Mucosa of rectum (tissue), 2 donors: ENCODE measurements at regions not wholly inside any gene's neighbourhood (a gene's known extent, or its start where the extent isn't known, plus 50 kb on each side); places are given as distances from the start of the nearest gene placed in this dataset.
A peak's percentile ranks its signal among the peaks of the same experiment; 100 is the strongest.

Source experiments
- H3K27ac ChIP-seq, 2 donors: one replicate each; pipeline ENCODE4 v1.7.0; 2013; ENCODE audit warnings: inconsistent platforms in 2 of 2, low read depth in 2 of 2, low read length in 2 of 2
- H3K27me3 ChIP-seq, 2 donors: one replicate each; pipeline ENCODE4 v1.7.0; 2013; ENCODE audit warnings: low read length in 2 of 2; ENCODE audit not compliant: control insufficient read depth in 2 of 2, insufficient read depth in 2 of 2
- H3K36me3 ChIP-seq, 2 donors: one replicate each; pipeline ENCODE4 v1.7.0; 2013; ENCODE audit warnings: low read length in 2 of 2; ENCODE audit not compliant: control insufficient read depth in 2 of 2, insufficient read depth in 2 of 2
- H3K4me1 ChIP-seq, 2 donors: one replicate each; pipeline ENCODE4 v1.7.0; 2013; ENCODE audit warnings: low read length in 2 of 2, mild to moderate bottlenecking in 1 of 2; ENCODE audit not compliant: control insufficient read depth in 2 of 2, insufficient read depth in 2 of 2
- H3K4me3 ChIP-seq, 2 donors: one replicate each; pipeline ENCODE4 v1.7.0; 2013; ENCODE audit warnings: low read length in 2 of 2
- H3K9ac ChIP-seq, 2 donors: one replicate each; pipeline ENCODE4 v1.7.0; 2013; ENCODE audit warnings: low read length in 2 of 2, low read depth in 1 of 2, mild to moderate bottlenecking in 1 of 2
- H3K9me3 ChIP-seq, 2 donors: one replicate each; pipeline ENCODE4 v1.7.0; 2013; ENCODE audit warnings: low read length in 2 of 2; ENCODE audit not compliant: control insufficient read depth in 2 of 2
- donor health status: healthy.
- donor health status: Normal muscosa, but diverticular disease.

DNA sequence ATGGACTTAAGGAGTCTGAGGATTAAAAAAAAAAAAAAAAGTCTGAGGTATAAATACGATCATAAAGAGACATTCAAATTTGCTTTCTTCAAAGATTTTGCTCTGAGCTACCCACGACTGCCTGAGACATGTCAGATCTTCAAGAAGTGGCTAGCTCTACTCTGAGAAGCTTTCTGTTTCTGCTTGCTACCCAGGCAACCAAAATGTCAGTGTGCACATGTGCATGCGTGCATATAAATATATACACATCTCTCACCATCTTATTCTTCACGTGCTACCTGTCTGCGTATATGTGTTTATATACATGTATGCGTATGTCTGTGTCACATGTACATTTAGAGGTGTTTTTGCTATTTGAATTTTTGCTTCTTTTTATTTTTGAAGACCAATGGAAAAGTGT, 299.6 kb upstream of the STXBP5 start:
- no peak overlapping the region for H3K9ac ChIP-seq
- H3K27ac ChIP-seq = no peak overlapping the region
- no peaks in the 10 kb centered on the region for H3K9me3 ChIP-seq
- H3K36me3 ChIP-seq = no peaks in the 10 kb centered on the region
- H3K4me1 ChIP-seq = no peaks in the 10 kb centered on the region
- no peaks in the 10 kb centered on the region for H3K27me3 ChIP-seq
- H3K4me3 ChIP-seq = no peak overlapping the region

- Histone ChIP-seq H3K27ac (no peak overlapping the region), H3K4me3 (no peak overlapping the region), H3K36me3 (no peaks in the 10 kb centered on the region), H3K4me1 (no peaks in the 10 kb centered on the region), H3K9ac (no peak overlapping the region), H3K9me3 (no peaks in the 10 kb centered on the region), H3K27me3 (no peaks in the 10 kb centered on the region)
Observed at GRCh38 chr6:146905181-146905704, 299.0 kb upstream of the STXBP5 start.

GRCh38 chr6:146908786-146909185, 295.4 kb upstream of the STXBP5 start:
- H3K9ac ChIP-seq = no peak overlapping the region
- no peaks in the 10 kb centered on the region for H3K4me1 ChIP-seq
- no peak overlapping the region for H3K4me3 ChIP-seq
- no peaks in the 10 kb centered on the region for H3K36me3 ChIP-seq
- H3K9me3 ChIP-seq = no peaks in the 10 kb centered on the region
- H3K27me3 ChIP-seq = no peaks in the 10 kb centered on the region
- no peak overlapping the region for H3K27ac ChIP-seq

- Histone ChIP-seq H3K27ac (no peak overlapping the region), H3K9ac (no peak overlapping the region), H3K9me3 (no peaks in the 10 kb centered on the region), H3K27me3 (no peaks in the 10 kb centered on the region), H3K4me3 (no peak overlapping the region), H3K4me1 (no peaks in the 10 kb centered on the region), H3K36me3 (no peaks in the 10 kb centered on the region)
Observed at GRCh38 chr6:146909376-146909775, 294.8 kb upstream of the STXBP5 start.

- no peaks in the 10 kb centered on the region for H3K36me3 ChIP-seq
- no peak overlapping the region for H3K9ac ChIP-seq
- H3K4me1 ChIP-seq = no peaks in the 10 kb centered on the region
- H3K9me3 ChIP-seq = no peaks in the 10 kb centered on the region
- H3K4me3 ChIP-seq = no peak overlapping the region
- H3K27ac ChIP-seq = no peak overlapping the region
- no peaks in the 10 kb centered on the region for H3K27me3 ChIP-seq
Observed at GRCh38 chr6:146909886-146910285, 294.3 kb upstream of the STXBP5 start.

GRCh38 chr6:146910611-146911010, 293.6 kb upstream of the STXBP5 start:
- no peaks in the 10 kb centered on the region for H3K9me3 ChIP-seq

DNA sequence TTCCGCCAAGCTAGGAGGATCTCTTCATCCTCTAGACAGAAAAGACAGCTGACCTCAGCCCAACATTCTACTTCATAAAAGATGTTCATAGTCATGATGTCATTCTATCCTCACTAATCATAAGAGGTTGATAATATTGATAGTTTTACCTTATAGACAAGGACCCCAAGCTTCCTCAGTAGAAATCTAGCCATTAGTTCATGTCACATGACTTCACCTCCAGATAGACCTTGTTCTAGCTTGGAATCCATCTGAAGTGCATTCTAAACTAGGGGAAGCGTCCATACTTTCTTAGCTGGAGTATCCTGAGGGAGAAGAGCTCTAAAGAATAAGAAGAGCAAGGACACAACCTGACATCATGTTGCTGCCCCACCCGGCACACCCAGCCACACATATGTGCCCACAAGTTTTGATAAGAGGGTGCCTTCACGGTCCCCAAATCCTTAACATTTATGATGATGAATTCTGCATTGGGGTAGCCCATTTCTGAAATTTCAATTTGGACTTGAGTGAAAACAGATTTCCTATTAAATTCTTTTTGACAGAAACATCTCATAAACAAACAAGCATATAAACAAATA, 292.5 kb upstream of the STXBP5 start:
- Histone ChIP-seq H3K9ac (no peak overlapping the region), H3K4me1 (no peaks in the 10 kb centered on the region), H3K27me3 (no peaks in the 10 kb centered on the region), H3K27ac (no peak overlapping the region), H3K36me3 (no peaks in the 10 kb centered on the region), H3K9me3 (no peaks in the 10 kb centered on the region), H3K4me3 (no peak overlapping the region)

More at GRCh38 chr6:146910611-146911010, 293.6 kb upstream of the STXBP5 start:
- H3K9ac ChIP-seq = no peak overlapping the region
- no peaks in the 10 kb centered on the region for H3K36me3 ChIP-seq
- H3K27me3 ChIP-seq = no peaks in the 10 kb centered on the region
- no peaks in the 10 kb centered on the region for H3K4me1 ChIP-seq
- H3K4me3 ChIP-seq = no peak overlapping the region
- H3K27ac ChIP-seq = no peak overlapping the region

GRCh38 chr6:146912730-146913685, 291.2 kb upstream of the STXBP5 start:
- H3K4me3 ChIP-seq = no peak overlapping the region
- H3K9ac ChIP-seq = no peak overlapping the region
- H3K27me3 ChIP-seq = no peaks in the 10 kb centered on the region
- H3K4me1 ChIP-seq = no peaks in the 10 kb centered on the region
- H3K36me3 ChIP-seq = no peaks in the 10 kb centered on the region
- no peak overlapping the region for H3K27ac ChIP-seq
- H3K9me3 ChIP-seq = no peaks in the 10 kb centered on the region

DNA sequence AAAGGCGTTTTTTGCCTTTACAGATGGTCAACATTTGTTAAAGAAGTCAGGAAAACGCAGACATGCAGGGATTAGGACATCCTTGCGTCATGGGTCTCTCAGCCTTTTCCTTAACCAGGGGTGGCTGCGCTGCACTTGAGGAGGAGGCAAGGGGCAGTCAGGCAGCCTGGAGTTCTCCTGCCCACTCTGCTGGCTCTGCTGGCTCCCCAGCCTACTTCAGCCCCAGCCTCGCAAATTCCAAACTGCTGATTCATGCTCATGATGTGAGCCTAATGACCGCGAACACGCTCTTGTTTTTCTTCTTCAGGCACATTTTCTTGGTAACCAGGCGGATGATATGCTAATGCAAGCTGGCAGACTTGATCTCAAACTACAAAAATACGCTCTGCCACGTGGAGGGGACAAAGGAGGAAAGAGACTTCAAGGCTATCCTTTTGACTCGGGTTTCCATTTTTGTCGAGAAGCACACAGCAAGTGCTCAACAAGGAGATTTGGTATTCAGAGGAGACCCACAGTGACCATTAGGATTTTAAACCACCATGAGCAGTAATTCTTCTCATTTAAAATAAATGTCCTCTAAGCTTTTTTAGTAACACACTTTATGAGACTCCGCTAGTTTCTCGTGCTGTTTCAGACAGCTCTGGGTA, 290.3 kb upstream of the STXBP5 start:
- no peak overlapping the region for H3K9ac ChIP-seq

More for the DNA sequence above, 290.3 kb upstream of the STXBP5 start:
- H3K4me1 ChIP-seq = no peaks in the 10 kb centered on the region
- peak overlapping the region; percentile 44 to 48 for H3K27ac ChIP-seq
- H3K36me3 ChIP-seq = no peaks in the 10 kb centered on the region
- peak overlapping the region in 1 of 2 donors; percentile 49 for H3K4me3 ChIP-seq
- no peaks in the 10 kb centered on the region for H3K9me3 ChIP-seq
- no peaks in the 10 kb centered on the region for H3K27me3 ChIP-seq
